ENCODE measurements at regions not wholly inside any gene's neighbourhood (a gene's known extent, or its start where the extent isn't known, plus 50 kb on each side); places are given as distances from the start of the nearest gene placed in this dataset.

DNA sequence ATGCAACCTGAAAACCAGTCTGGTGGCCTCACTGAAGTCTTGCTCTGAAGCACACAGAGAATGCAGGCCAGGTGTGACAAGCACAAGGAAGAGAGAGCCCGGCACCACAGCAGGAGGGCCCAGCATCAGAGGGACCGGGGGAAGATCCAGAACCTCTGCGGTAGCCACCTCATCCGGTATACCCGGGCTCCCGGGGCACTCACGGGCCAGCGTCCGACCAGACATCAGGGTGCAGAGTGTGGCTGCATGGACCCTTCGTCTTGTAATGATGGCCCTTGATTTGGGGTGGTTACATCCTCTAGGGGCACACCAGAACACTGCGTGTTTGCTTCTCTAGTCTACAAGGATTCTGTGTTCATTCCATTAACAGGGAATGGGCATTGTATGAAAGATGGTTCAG, 406.0 kb downstream of the GADD45G start:
- H3K4me1 ChIP-seq (ENCODE audit: control insufficient read depth, insufficient read depth, low read length): peaks cover 2% of the 10 kb centered on the region
- WGBS (ENCODE audit: insufficient coverage): 97% methylated on average over 11 of the region's 11 CpGs
- H3K4me3 ChIP-seq (ENCODE audit: low read depth, low read length): no peak overlapping the region
- H3K9me3 ChIP-seq (ENCODE audit: control insufficient read depth, insufficient read depth, low read length): no peaks in the 10 kb centered on the region
- no peaks in the 10 kb centered on the region for H3K27me3 ChIP-seq (ENCODE audit: control insufficient read depth, insufficient read depth, low read length)
- DNase-seq (ENCODE audit: low read depth in 4 of 6, low spot score in 6 of 6): no peak
- no peak overlapping the region for H3K27ac ChIP-seq (ENCODE audit: low read depth, low read length)
- H3K36me3 ChIP-seq (ENCODE audit: control insufficient read depth, insufficient read depth, low read length): no peaks in the 10 kb centered on the region

DNA sequence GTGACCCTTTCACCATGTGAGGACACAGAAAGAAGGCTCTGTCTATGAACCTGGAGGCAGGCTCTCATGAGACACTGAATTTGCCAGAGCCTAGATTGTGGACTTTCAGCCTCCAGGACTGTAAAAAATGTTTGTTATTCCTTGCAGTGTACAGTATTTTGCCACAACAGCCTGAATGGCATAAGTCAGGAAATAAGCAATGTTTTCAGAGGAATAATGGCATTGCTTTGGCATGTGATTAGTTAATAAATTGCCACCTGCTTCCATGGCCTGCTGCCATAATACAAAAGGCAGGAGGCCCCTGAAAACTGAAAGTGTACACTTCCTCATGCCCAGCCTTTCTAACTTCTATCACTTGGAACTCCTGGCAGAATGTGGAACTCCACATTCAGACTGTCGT, 408.1 kb downstream of the GADD45G start:
- no peak for DNase-seq (ENCODE audit: low read depth in 4 of 6, low spot score in 6 of 6)
- Histone ChIP-seq H3K27ac (ENCODE audit: low read depth, low read length) (no peak overlapping the region), H3K4me1 (ENCODE audit: control insufficient read depth, insufficient read depth, low read length) (peaks cover 2% of the 10 kb centered on the region), H3K36me3 (ENCODE audit: control insufficient read depth, insufficient read depth, low read length) (no peaks in the 10 kb centered on the region), H3K27me3 (ENCODE audit: control insufficient read depth, insufficient read depth, low read length) (no peaks in the 10 kb centered on the region), H3K9me3 (ENCODE audit: control insufficient read depth, insufficient read depth, low read length) (no peaks in the 10 kb centered on the region), H3K4me3 (ENCODE audit: low read depth, low read length) (no peak overlapping the region)
- WGBS (ENCODE audit: insufficient coverage): no CpG with 5 or more reads among the region's 1 CpG

DNA sequence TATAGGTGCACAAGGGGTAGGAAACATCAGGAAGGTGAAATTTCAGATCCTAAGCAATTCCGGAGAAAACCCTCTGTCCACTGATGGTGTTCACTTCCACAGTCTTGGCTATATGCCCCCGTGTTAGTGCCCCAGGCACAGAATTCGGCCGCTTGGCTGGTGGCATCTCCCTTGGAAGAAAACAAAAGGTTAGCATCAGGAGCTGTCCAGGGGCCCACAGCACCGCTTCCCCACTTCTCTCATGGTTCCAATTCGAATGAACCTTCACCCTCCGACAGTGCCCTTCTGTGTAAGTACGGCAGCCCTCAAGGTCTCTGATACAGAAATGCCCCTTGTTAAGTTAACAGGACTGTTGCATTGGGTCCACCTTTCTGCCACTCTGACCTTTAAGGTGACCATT, 409.0 kb downstream of the GADD45G start:
- Histone ChIP-seq H3K9me3 (ENCODE audit: control insufficient read depth, insufficient read depth, low read length) (no peaks in the 10 kb centered on the region), H3K4me3 (ENCODE audit: low read depth, low read length) (no peak overlapping the region), H3K27ac (ENCODE audit: low read depth, low read length) (no peak overlapping the region), H3K27me3 (ENCODE audit: control insufficient read depth, insufficient read depth, low read length) (no peaks in the 10 kb centered on the region), H3K4me1 (ENCODE audit: control insufficient read depth, insufficient read depth, low read length) (peaks cover 2% of the 10 kb centered on the region), H3K36me3 (ENCODE audit: control insufficient read depth, insufficient read depth, low read length) (no peaks in the 10 kb centered on the region)
- 86% methylated on average over 8 of the region's 8 CpGs for WGBS (ENCODE audit: insufficient coverage)
- DNase-seq (ENCODE audit: low read depth in 4 of 6, low spot score in 6 of 6): no peak

DNA sequence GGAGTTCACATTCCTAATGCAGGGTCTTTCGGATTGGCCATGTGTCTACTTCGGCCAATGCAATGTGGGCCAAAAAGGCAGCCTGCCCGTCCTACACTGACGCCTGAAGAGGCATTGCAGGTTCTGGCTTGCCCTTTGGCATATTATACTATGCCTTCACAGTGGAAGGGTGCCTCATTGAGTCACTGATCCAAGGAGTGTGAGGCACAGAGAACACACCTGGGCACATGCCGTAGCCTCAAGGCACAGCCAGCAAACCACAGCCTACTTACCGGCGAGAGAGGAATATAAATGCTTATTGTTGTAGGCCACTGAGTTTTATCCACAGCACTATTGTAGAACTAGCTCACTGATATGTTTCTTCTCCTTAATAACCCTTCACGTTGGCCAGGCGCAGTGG, 409.6 kb downstream of the GADD45G start:
- WGBS (ENCODE audit: insufficient coverage): 93% methylated on average over 4 of the region's 9 CpGs
- no peak for DNase-seq (ENCODE audit: low read depth in 4 of 6, low spot score in 6 of 6)

DNA sequence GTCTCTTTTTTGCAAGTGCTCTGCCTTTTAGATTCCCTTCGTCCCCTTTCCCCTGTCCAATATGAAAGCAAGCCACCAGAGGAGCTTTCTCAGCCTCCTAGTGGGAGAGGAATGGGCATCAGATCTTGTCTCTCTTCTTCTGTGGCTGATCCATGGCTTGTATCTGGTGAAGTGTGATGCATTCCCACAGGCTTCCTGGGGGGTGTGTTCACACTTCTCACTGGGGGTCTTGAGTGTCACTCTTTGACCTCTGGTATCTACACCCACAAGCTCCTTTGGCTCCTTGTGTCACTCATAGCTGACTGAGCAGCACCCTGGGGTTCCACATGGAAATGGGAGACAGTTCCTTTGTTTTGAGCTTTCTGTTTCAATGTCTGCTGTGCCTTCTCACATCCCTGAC, 411.5 kb downstream of the GADD45G start:
- no CpG with 5 or more reads among the region's 1 CpG for WGBS (ENCODE audit: insufficient coverage)
- no peak for DNase-seq (ENCODE audit: low read depth in 4 of 6, low spot score in 6 of 6)
- H3K4me3 ChIP-seq (ENCODE audit: low read depth, low read length): no peak overlapping the region

More for the DNA sequence above, 409.6 kb downstream of the GADD45G start:
- Histone ChIP-seq H3K4me3 (ENCODE audit: low read depth, low read length) (no peak overlapping the region), H3K9me3 (ENCODE audit: control insufficient read depth, insufficient read depth, low read length) (no peaks in the 10 kb centered on the region), H3K27me3 (ENCODE audit: control insufficient read depth, insufficient read depth, low read length) (no peaks in the 10 kb centered on the region), H3K36me3 (ENCODE audit: control insufficient read depth, insufficient read depth, low read length) (no peaks in the 10 kb centered on the region), H3K27ac (ENCODE audit: low read depth, low read length) (no peak overlapping the region), H3K4me1 (ENCODE audit: control insufficient read depth, insufficient read depth, low read length) (no peaks in the 10 kb centered on the region)

DNA sequence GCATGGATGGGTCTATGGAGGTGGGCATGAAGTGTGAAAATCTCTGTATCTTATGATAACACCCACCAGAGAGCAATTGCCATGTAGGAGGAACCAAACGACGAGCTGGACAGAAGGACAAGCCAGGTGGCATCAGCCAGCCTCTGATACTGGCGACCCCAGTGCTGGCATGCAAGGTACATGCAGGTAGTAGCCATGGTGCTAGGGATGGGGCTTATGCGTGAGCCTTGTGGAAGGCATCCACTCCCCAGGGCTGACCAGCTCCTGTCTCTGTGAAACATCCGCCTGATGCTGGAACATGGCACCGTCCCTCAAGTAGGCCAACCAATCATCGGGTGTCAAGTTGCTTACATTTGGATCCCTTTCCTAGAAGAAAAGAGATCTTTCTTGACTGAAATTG, 412.9 kb downstream of the GADD45G start:
- H3K36me3 ChIP-seq (ENCODE audit: control insufficient read depth, insufficient read depth, low read length): no peaks in the 10 kb centered on the region
- H3K4me3 ChIP-seq (ENCODE audit: low read depth, low read length): no peak overlapping the region
- no peaks in the 10 kb centered on the region for H3K4me1 ChIP-seq (ENCODE audit: control insufficient read depth, insufficient read depth, low read length)
- no peaks in the 10 kb centered on the region for H3K9me3 ChIP-seq (ENCODE audit: control insufficient read depth, insufficient read depth, low read length)
- no peak for DNase-seq (ENCODE audit: low read depth in 4 of 6, low spot score in 6 of 6)
- H3K27ac ChIP-seq (ENCODE audit: low read depth, low read length): no peak overlapping the region
- H3K27me3 ChIP-seq (ENCODE audit: control insufficient read depth, insufficient read depth, low read length): no peaks in the 10 kb centered on the region
- 91% methylated on average over 4 of the region's 7 CpGs for WGBS (ENCODE audit: insufficient coverage)

More for the DNA sequence above, 411.5 kb downstream of the GADD45G start:
- H3K27me3 ChIP-seq (ENCODE audit: control insufficient read depth, insufficient read depth, low read length): no peaks in the 10 kb centered on the region
- H3K27ac ChIP-seq (ENCODE audit: low read depth, low read length): no peak overlapping the region
- no peaks in the 10 kb centered on the region for H3K36me3 ChIP-seq (ENCODE audit: control insufficient read depth, insufficient read depth, low read length)
- H3K9me3 ChIP-seq (ENCODE audit: control insufficient read depth, insufficient read depth, low read length): no peaks in the 10 kb centered on the region
- H3K4me1 ChIP-seq (ENCODE audit: control insufficient read depth, insufficient read depth, low read length): no peaks in the 10 kb centered on the region

DNA sequence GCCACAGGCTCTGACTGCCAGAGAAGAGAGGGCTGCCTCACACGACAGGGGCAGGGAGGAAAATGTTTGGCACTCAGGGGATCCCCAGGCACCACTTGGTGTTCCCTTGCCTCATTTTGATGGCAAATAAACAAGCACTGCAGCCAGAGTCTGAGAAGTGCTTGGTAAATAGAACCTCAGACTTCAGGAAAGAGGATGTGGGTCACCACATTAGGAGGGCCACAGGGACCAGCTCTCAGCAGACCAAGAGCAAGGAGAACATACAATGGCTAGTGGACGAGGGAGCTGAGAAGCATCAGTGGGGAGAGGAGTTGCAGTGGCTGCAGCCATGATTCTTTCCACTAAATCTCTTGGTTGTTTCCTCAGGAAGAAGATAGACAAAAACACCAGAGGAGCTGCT, 413.9 kb downstream of the GADD45G start:
- Histone ChIP-seq H3K9me3 (ENCODE audit: control insufficient read depth, insufficient read depth, low read length) (no peaks in the 10 kb centered on the region), H3K4me1 (ENCODE audit: control insufficient read depth, insufficient read depth, low read length) (no peaks in the 10 kb centered on the region), H3K27ac (ENCODE audit: low read depth, low read length) (no peak overlapping the region), H3K4me3 (ENCODE audit: low read depth, low read length) (no peak overlapping the region), H3K27me3 (ENCODE audit: control insufficient read depth, insufficient read depth, low read length) (no peaks in the 10 kb centered on the region), H3K36me3 (ENCODE audit: control insufficient read depth, insufficient read depth, low read length) (no peaks in the 10 kb centered on the region)
- WGBS (ENCODE audit: insufficient coverage): 77% methylated on average over 2 of the region's 2 CpGs
- no peak for DNase-seq (ENCODE audit: low read depth in 4 of 6, low spot score in 6 of 6)

DNA sequence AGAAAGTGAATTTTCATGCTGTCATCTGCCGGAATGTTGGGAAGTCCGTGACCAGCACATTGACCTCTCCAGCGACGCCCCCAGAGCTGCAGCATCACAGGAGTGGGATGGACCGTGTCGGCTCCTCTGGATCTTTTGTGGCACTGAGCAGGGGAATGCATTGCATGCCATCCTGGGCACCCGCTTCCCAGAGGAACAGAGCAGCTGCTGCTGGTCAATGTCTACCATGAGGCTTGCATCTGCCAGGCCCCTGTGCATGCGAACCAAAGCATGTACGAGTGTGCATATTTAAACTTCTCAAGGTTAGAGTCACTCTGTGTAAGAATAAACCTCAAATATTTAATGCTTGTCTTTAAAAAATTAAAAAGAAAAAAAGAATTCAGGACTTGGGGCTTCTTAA, 414.8 kb downstream of the GADD45G start:
- Histone ChIP-seq H3K9me3 (ENCODE audit: control insufficient read depth, insufficient read depth, low read length) (no peaks in the 10 kb centered on the region), H3K27ac (ENCODE audit: low read depth, low read length) (no peak overlapping the region), H3K27me3 (ENCODE audit: control insufficient read depth, insufficient read depth, low read length) (no peaks in the 10 kb centered on the region), H3K36me3 (ENCODE audit: control insufficient read depth, insufficient read depth, low read length) (no peaks in the 10 kb centered on the region), H3K4me1 (ENCODE audit: control insufficient read depth, insufficient read depth, low read length) (peaks cover 1% of the 10 kb centered on the region), H3K4me3 (ENCODE audit: low read depth, low read length) (no peak overlapping the region)
- WGBS (ENCODE audit: insufficient coverage): 58% methylated on average over 8 of the region's 9 CpGs
- DNase-seq (ENCODE audit: low read depth in 4 of 6, low spot score in 6 of 6): no peak

DNA sequence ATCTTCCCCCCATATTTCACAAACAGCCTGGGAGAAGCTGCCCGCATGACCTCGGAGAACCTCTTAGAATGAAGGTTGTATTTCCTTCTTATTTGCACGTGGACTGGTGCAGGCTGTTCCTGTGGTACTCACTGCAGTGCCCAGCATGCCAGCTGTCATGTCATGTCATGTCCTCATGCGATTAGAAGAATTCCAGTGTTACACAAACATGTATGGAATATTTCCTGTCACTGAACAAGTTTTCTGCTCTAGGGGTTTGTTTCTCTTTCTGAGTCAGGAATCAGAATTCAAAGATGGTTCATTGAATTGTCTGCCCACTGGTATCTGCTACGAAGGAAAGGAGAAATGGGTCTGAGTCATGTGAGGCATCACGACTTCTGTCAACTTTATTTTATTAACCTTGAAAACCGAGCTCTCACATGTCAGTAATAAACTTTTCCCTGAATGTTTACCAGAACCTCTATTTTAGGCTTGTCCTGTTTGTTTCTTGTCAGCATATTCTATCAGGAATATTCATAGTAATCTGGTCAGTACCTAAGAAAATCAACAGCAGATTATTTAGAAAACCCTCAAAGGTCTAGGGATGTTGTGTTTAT, 415.6 kb downstream of the GADD45G start:
- Histone ChIP-seq H3K27me3 (ENCODE audit: control insufficient read depth, insufficient read depth, low read length) (no peaks in the 10 kb centered on the region), H3K9me3 (ENCODE audit: control insufficient read depth, insufficient read depth, low read length) (no peaks in the 10 kb centered on the region), H3K36me3 (ENCODE audit: control insufficient read depth, insufficient read depth, low read length) (no peaks in the 10 kb centered on the region), H3K4me1 (ENCODE audit: control insufficient read depth, insufficient read depth, low read length) (peaks cover 3% of the 10 kb centered on the region), H3K27ac (ENCODE audit: low read depth, low read length) (no peak overlapping the region), H3K4me3 (ENCODE audit: low read depth, low read length) (no peak overlapping the region)
- WGBS (ENCODE audit: insufficient coverage): 80% methylated on average over 3 of the region's 7 CpGs
- no peak for DNase-seq (ENCODE audit: low read depth in 4 of 6, low spot score in 6 of 6)

DNA sequence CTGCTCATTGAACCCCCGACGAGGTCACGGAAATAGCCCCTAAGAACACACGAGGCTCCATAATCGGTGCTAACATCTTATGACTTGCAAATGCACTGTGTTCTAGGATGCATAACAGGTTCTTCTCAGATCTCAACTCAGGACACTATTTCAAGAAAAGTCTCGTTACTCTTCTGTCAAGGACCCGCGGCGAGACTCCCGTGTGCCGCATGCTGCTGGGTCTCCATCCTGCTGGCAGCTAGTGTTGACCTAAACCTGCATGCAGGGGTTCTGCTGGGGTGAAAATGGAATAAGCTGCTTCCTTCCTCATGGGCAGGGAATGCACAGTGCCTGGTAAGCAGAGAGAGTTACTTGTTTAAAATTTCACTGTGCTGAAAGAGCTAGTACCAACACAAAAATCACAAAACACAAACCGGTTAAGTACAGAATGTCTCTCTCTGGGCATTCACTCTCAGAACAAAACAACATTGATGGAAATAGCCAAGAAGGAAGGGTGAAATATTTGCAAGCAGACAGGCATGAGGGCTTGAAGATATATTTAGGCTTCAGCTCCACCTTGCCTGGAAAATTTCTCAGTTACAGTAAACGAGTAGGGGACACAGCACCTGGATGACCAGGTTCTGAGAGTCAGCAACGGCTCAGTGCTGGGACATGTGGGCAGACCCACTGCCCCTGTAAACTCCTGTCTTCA, 416.5 kb downstream of the GADD45G start:
- Histone ChIP-seq H3K27me3 (ENCODE audit: control insufficient read depth, insufficient read depth, low read length) (no peaks in the 10 kb centered on the region), H3K4me3 (ENCODE audit: low read depth, low read length) (no peak overlapping the region), H3K27ac (ENCODE audit: low read depth, low read length) (no peak overlapping the region), H3K9me3 (ENCODE audit: control insufficient read depth, insufficient read depth, low read length) (no peaks in the 10 kb centered on the region), H3K4me1 (ENCODE audit: control insufficient read depth, insufficient read depth, low read length) (peaks cover 3% of the 10 kb centered on the region), H3K36me3 (ENCODE audit: control insufficient read depth, insufficient read depth, low read length) (no peaks in the 10 kb centered on the region)
- 84% methylated on average over 12 of the region's 14 CpGs for WGBS (ENCODE audit: insufficient coverage)
- no peak for DNase-seq (ENCODE audit: low read depth in 4 of 6, low spot score in 6 of 6)
